ENCODE measurements at regions not wholly inside any gene's neighbourhood (a gene's known extent, or its start where the extent isn't known, plus 50 kb on each side); places are given as distances from the start of the nearest gene placed in this dataset.

GRCh38 chr12:19712041-19712440 lies 272.7 kb downstream of the AEBP2 start:
- peak; percentile 56 for DNase-seq (ENCODE audit: low spot score)

DNA sequence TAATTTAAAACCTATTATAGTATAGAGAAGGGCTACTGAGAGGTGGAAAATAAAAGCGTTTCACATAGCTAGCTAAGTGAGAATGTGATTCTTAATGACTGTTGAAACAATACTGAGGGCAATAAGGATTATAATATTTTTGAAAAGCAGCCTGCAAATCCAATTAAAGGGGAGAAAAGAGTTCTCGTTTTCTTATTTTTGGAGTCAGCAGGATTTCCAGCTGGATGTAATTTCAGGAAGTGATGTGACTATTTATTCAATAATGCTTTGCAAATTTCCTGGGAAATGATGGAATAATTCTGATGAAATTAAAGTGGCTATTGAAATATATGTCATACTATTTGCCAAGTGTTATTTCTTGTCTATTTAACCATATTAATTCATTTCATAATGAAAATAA lies 279.1 kb downstream of the AEBP2 start:
- DNase-seq (ENCODE audit: low spot score) = no peak

DNA sequence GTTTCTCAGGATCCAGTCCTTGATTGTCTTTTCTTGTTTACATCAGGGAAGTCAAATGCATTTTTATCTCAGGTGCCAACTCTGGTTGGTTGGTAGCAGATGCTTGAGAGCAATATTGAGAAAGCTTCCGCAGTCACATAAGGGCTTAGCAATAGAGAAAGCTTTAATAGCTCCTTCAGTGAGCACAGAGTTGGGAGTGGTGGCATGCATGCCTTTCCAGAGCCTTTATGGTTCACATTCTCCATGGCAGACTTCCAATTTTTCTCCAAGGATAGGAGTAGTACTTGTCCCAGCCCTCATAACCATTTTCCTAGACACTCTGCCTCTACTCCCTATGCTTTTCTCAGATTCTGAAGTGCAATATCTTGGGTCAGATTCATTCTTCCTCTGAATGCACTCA lies 280.4 kb downstream of the AEBP2 start:
- DNase-seq (ENCODE audit: low spot score) = no peak

DNA sequence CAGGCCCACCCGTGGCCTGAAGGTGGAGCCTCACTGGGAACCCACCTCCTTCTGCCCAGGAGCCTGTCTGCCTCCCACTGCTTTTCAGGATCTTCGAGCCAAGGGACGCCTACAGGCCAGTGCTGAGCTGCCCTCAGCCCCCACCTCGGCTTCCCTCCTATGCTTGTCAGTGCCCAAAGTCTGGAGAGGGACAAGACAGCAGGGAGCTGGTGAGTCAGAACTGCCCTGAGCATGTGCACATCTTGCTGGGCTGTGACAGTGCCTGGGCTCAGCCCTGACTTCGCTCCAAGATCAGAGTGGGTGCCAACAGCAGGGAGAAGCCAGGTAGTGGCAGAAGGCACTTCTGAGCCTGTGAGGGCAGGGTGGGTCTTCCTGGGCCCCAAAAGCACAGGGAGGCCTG lies 286.8 kb downstream of the AEBP2 start:
- DNase-seq (ENCODE audit: low spot score) = no peak

GRCh38 chr12:19726592-19726991 lies 287.3 kb downstream of the AEBP2 start:
- DNase-seq (ENCODE audit: low spot score) = no peak

GRCh38 chr12:19737019-19737418 lies 297.7 kb downstream of the AEBP2 start:
- no peak for DNase-seq (ENCODE audit: low spot score)

DNA sequence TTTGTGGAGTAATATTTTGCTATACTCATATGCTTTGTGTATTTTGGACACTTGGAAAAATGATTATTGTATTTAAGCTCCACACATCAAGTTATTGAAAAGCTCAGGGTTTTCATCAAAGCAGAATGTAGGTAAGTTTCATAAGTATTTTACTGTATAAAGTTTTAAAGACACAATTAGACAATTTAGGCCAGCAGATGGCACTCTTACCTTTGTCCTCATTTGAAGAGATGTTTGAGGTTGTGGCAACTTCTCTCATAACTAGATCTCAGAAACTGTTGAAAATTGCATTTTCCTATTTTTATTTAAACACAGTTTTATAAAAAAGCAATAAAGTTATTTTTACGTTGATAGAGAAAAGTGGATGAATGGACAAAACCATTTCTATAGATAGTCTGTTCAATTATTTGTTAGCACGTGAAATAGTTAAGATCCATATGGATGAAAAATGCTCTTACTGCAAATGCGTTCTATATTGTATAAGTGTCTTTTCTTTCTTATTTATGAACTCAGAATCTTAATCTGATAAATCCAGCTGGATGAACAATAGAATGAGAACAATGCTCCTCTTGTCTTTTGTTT lies 300.0 kb downstream of the AEBP2 start:
- DNase-seq (ENCODE audit: low spot score) = peak; percentile 70

- DNase-seq (ENCODE audit: low spot score) = no peak
Observed at GRCh38 chr12:19740472-19741131, 301.3 kb downstream of the AEBP2 start.

DNA sequence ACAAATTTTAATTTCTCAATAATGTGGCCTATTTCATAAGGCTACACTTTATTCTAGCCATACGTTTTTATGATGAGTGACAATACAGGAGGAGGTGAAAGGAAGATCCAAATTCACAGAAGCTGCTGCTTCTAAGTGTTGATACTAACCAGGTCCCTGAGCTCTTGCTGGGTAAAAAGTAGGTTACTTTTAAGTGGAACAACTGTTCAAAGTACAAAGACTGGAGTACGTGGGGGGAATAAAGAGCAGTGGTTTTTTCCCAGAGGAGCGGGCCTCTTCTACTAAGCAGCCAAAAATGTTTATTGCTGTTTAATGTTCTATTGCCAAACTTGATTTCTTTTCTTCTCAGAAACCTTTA lies 301.8 kb downstream of the AEBP2 start:
- DNase-seq (ENCODE audit: low spot score) = no peak

DNA sequence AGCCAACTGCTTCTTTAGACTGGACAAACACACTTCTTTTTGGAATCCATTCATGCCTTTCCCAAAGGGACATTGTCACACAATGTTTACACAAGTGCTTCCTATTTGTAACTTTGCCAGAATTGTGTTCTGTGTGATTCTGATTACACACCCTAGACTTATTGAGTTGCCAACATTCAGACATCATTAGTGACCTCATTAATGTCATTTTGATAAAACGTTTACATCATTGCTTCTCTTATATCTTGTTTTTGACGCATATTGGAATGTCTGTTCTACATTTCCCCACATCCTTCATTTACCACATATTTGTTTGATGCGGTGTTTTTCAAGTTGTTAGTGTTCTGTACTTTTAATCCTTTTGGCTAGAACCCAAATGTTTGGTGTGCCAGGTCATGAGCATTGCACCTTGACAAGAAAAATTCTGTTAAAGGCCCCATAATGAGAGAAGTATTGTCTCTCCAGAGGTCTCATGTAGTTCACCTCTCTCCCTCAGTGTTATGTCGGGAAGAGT lies 305.5 kb downstream of the AEBP2 start:
- DNase-seq (ENCODE audit: low spot score) = no peak

DNA sequence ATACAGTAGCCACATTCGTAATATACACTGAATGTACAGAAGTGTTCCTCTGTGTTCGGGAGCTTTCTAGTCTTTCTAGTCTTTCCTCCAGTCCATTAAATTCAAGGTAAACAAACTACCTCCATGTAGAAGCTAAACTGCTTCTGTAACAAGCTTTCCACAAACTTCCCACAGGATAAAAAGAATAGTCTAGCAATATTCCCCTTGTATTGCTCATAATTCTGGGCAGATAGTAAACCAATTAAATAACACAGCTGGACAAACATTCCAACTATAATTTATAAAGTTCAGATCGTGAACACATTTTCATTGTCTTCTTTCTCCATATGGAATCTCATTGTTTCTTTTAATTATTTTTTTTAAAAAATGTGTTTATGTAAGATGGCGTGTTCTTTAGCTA lies 307.2 kb downstream of the AEBP2 start:
- DNase-seq (ENCODE audit: low spot score) = no peak

DNA sequence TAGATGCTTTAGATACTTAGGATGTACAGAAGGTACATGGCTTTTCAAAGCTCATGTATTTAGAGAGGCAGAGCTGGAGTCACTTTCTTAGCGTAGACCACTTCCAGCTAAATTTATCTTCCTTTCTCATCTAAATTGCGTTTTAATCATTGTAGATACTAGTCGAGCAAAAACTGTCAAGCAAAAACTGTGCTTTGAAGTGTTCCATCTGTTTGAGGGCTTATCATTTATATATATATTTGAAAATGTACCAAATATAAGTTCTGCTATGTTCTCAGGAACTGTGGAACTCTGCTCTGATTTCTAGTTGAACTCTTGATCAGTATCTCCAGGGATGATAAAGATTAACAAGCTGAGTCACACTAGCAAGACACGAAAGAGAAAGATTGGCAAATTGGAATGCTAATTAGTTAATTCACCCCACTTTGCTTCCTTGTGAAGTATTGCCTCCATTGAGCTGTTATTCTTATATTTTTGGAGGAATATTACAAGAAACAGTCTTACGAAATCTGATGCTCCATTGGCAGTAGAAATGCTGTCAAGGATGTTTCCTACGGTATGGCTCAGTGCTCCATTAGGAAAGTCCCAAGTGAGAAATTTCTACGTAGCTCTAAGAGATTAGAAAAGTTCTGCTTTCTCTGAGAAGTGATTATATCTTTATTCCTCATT lies 310.7 kb downstream of the AEBP2 start:
- no peak for DNase-seq (ENCODE audit: low spot score)

DNA sequence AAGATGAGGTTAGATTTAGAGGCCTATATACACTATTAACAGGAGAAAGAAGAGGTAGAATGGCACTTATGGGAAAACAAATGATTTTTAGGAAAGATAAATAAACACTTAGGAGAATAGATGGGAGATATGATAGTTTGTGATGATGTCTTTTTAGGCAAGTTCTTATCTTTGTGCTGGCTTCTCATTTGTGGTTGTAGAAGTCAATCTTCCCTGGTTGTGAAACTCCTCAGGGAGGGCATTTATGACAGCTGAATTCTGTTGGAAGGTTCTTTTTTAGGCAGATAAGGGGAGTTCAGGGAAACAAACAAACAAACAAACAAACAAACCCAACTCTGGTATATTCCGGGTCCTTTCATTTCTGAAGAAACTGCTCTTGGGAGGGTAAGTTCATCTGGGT lies 311.8 kb downstream of the AEBP2 start:
- DNase-seq (ENCODE audit: low spot score) = no peak

- DNase-seq (ENCODE audit: low spot score) = no peak
Observed at GRCh38 chr12:19752712-19753111, 313.4 kb downstream of the AEBP2 start.

DNA sequence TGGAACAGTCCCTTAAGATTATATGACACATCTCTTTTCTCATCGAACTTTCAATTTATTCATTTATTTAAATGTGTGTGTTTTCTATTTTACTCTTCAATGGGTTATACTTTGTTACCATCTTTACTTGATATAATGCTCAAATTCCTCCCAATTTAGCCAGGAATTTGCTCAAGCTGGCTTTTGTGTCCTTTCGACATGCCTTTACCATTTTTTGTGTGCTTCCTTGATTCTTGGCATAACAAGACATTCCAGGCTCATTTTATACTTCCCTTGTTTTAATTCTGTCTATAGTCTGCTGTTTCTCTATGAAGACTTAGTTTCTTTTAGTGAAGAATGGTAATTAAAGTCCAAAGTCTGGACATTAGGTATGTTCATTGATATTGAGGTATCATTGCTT lies 315.8 kb downstream of the AEBP2 start:
- DNase-seq (ENCODE audit: low spot score) = no peak

GRCh38 chr12:19757317-19757877 lies 318.1 kb downstream of the AEBP2 start:
- DNase-seq (ENCODE audit: low spot score) = peak; percentile 31

DNA sequence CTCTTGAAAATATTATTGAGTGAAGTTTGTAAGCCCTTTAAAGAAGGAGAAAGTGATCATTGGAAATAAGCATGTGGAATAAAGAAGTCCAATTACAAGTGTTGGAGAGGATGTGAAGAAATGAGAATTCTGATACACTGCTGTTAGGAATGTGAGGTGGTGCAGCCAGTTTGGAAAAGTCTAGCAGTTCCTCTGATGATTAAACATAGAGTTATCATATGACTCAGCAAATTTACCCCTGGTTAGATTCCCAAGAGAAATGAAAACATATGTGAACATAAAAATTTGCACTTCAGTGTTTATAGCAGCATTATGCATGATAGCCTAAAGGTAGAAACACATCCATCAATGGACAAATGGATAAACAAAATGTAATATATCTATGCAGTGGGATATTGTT lies 319.9 kb downstream of the AEBP2 start:
- peak; percentile 67 for DNase-seq (ENCODE audit: low spot score)

DNA sequence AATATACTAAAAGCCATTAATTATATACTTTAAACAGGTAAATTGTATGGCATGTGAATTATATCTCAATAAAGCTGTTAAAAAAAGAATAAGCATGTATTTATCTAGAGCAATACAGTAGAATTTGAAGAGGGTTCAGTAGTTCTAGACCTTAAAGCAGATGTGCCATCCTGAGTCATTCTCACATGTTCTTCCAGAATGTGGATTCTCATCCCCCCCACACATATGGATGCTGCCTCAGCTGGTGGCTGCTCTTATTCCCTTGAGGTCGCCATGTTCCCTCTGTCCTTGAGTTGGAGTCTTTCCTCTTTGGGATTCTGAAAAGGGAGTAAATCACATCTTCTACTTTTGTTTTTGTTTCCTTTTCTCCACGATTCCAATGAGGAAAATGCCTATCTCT lies 321.3 kb downstream of the AEBP2 start:
- no peak for DNase-seq (ENCODE audit: low spot score)

- DNase-seq (ENCODE audit: low spot score) = no peak
Observed at GRCh38 chr12:19761463-19761862, 322.2 kb downstream of the AEBP2 start.

DNA sequence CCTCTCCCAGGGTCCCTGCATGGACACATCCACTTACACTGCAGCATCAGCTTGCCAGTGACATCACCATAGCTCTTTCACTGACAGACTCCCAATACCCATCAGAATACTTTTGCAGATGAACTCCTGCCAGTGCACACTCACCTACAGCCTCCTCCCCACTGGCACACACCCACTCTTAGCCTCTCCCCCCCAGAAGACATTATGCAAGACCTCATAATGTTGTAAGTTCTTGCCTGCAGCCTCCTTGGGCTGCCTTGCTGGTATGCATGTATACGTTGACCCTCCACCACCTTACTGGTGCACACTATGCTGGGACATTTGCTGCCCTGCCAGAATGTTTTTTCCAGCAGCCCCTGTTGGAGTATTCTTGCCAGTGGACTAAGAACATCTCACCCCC lies 324.2 kb downstream of the AEBP2 start:
- no peak for DNase-seq (ENCODE audit: low spot score)

- no peak for DNase-seq (ENCODE audit: low spot score)
Observed at GRCh38 chr12:19764408-19764807, 325.1 kb downstream of the AEBP2 start.

- peak; percentile 69 for DNase-seq (ENCODE audit: low spot score)
Observed at GRCh38 chr12:19771858-19772257, 332.6 kb downstream of the AEBP2 start.

DNA sequence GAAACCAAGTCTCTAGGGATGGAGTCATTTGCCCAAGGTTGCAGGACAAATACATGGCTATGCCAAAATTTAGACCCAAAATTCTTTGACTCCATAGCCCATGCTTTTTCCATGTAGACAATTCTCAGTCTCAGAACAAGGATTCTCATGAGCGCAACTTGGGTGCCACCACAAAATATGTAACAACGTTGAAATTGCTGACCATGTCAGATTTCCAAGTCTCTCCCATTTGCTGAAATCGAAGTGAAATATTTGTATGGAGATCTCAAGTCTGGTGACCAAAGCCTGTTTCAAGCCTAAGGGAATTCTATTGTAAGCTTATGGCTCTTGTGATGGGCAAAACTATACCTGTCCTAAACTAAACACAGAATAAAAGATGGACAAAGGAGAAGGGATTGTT lies 333.5 kb downstream of the AEBP2 start:
- no peak for DNase-seq (ENCODE audit: low spot score)
